ENCODE measurements at regions not wholly inside any gene's neighbourhood (a gene's known extent, or its start where the extent isn't known, plus 50 kb on each side); places are given as distances from the start of the nearest gene placed in this dataset.

DNA sequence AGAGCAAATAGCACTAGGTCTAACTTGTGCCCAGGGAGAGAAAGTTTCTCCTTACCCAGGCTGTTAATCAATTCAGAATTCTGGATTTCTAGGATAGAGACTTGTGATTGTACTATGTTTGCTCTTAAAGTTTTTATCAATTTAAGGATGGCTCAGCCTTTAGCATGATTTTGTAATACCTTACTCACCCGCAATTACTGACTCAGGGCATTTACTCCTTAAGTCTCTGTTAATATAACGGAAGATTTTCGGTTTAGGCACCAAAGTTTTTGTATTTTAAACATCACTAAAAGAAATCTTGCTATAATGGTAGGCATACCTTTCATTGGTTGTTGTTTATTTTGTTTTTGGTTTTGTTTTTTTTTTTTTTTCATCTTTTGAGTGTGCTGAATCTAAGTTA, 358.2 kb downstream of the RBM43 start:
- ATAC-seq (ENCODE audit: poor library complexity) (no peak), DNase-seq (no peak)
- Mint-ChIP-seq H3K4me1 (ENCODE audit: low read depth) (no peaks in the 10 kb centered on the region), H3K27me3 (no peaks in the 10 kb centered on the region), H3K4me3 (no peak overlapping the region), H3K36me3 (ENCODE audit: low read depth) (no peaks in the 10 kb centered on the region), H3K27ac (no peak overlapping the region), H3K9me3 (peaks cover 2% of the 10 kb centered on the region)
- no peak overlapping the region for H3K27ac ChIP-seq (ENCODE audit: low read depth in 1 of 2, low read length in 2 of 2)
- no peak overlapping the region for H3K4me3 ChIP-seq (ENCODE audit: low read length)
- POLR2A ChIA-PET, result no interaction called here
- H3K9me3 ChIP-seq (ENCODE audit: control insufficient read depth in 1 of 2, insufficient read depth in 1 of 2, low read length in 2 of 2), result no peaks in the 10 kb centered on the region
- H3K4me1 ChIP-seq (ENCODE audit: insufficient read depth, low read length), result no peaks in the 10 kb centered on the region
- H3K27me3 ChIP-seq (ENCODE audit: control insufficient read depth in 1 of 2, insufficient read depth in 2 of 2, low read length in 2 of 2), result no peaks in the 10 kb centered on the region
- TF ChIP-seq, protein P1, sequence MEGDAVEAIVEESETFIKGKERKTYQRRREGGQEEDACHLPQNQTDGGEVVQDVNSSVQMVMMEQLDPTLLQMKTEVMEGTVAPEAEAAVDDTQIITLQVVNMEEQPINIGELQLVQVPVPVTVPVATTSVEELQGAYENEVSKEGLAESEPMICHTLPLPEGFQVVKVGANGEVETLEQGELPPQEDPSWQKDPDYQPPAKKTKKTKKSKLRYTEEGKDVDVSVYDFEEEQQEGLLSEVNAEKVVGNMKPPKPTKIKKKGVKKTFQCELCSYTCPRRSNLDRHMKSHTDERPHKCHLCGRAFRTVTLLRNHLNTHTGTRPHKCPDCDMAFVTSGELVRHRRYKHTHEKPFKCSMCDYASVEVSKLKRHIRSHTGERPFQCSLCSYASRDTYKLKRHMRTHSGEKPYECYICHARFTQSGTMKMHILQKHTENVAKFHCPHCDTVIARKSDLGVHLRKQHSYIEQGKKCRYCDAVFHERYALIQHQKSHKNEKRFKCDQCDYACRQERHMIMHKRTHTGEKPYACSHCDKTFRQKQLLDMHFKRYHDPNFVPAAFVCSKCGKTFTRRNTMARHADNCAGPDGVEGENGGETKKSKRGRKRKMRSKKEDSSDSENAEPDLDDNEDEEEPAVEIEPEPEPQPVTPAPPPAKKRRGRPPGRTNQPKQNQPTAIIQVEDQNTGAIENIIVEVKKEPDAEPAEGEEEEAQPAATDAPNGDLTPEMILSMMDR (IDR thresholded peaks at IDR 0.05), result no peak
- intact Hi-C loops (cut with DNase I, micrococcal nuclease), result no loop called here
- CTCF ChIA-PET, result no interaction called here
- H3K36me3 ChIP-seq (ENCODE audit: insufficient read depth, low read length), result no peaks in the 10 kb centered on the region

DNA sequence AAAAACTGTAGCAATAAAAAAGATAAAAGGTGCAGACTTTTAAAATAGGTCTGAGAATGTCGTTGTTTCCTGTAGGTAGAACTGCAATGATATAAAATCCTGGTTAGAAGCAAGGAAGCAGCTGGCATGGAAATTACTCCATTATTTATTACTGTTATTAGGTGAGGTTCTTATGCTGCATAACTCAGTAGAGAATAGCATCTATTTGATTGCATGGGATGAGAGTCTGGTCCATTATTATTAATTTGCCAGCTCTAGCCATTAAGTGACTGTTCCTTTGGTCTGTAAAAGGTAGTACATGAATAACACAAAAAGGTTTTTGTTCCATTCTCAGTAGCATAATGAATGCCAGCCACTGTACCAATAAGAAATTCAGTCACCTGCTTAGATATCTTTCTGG, 358.6 kb downstream of the RBM43 start:
- Mint-ChIP-seq H3K9me3 (peaks cover 2% of the 10 kb centered on the region), H3K27me3 (no peaks in the 10 kb centered on the region), H3K27ac (no peak overlapping the region), H3K36me3 (ENCODE audit: low read depth) (no peaks in the 10 kb centered on the region), H3K4me3 (no peak overlapping the region), H3K4me1 (ENCODE audit: low read depth) (no peaks in the 10 kb centered on the region)
- H3K9me3 ChIP-seq (ENCODE audit: control insufficient read depth in 1 of 2, insufficient read depth in 1 of 2, low read length in 2 of 2), result no peaks in the 10 kb centered on the region
- H3K36me3 ChIP-seq (ENCODE audit: insufficient read depth, low read length), result no peaks in the 10 kb centered on the region
- no peak overlapping the region for H3K4me3 ChIP-seq (ENCODE audit: low read length)
- no peaks in the 10 kb centered on the region for H3K27me3 ChIP-seq (ENCODE audit: control insufficient read depth in 1 of 2, insufficient read depth in 2 of 2, low read length in 2 of 2)
- ATAC-seq (ENCODE audit: poor library complexity) (no peak), DNase-seq (no peak)
- intact Hi-C loops (cut with DNase I, micrococcal nuclease), result no loop called here
- TF ChIP-seq, protein P1 (IDR thresholded peaks at IDR 0.05), result no peak
- no peak overlapping the region for H3K27ac ChIP-seq (ENCODE audit: low read depth in 1 of 2, low read length in 2 of 2)
- H3K4me1 ChIP-seq (ENCODE audit: insufficient read depth, low read length), result no peaks in the 10 kb centered on the region
- ChIA-PET POLR2A (no interaction called here), CTCF (no interaction called here)

DNA sequence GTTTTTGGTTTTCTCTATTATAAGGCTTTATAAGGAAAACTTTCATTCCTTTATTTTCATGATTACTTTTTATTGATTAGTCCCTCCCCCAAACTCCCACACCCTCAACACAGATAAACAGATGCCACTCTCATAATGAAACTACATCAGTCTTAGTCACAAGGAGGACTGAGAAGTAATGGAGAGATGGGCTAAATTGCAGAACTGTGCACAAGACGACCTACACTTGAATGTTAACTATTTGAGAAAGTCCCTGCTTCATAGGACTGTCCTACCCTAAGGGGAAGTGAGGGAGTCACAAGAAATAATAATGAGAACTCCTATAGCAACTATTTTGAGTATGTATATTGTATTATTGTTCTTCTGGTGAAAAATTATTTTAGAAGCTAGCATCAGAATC, 360.8 kb downstream of the RBM43 start:
- no peak for ATAC-seq (ENCODE audit: poor library complexity)
- H3K36me3 Mint-ChIP-seq (ENCODE audit: low read depth), result no peaks in the 10 kb centered on the region

More for the DNA sequence above, 360.8 kb downstream of the RBM43 start:
- peaks cover 3% of the 10 kb centered on the region for H3K9me3 Mint-ChIP-seq
- H3K27me3 Mint-ChIP-seq, result no peaks in the 10 kb centered on the region
- H3K4me1 ChIP-seq (ENCODE audit: insufficient read depth, low read length), result no peaks in the 10 kb centered on the region
- H3K4me3 Mint-ChIP-seq, result no peak overlapping the region
- H3K27me3 ChIP-seq (ENCODE audit: control insufficient read depth in 1 of 2, insufficient read depth in 2 of 2, low read length in 2 of 2), result no peaks in the 10 kb centered on the region
- H3K27ac Mint-ChIP-seq, result no peak overlapping the region
- no peaks in the 10 kb centered on the region for H3K4me1 Mint-ChIP-seq (ENCODE audit: low read depth)
- no peak for DNase-seq
- H3K4me3 ChIP-seq (ENCODE audit: low read length), result no peak overlapping the region
- TF ChIP-seq, protein P1 (IDR thresholded peaks at IDR 0.05), result no peak
- H3K36me3 ChIP-seq (ENCODE audit: insufficient read depth, low read length), result no peaks in the 10 kb centered on the region
- intact Hi-C loops (cut with DNase I, micrococcal nuclease), result no loop called here
- H3K9me3 ChIP-seq (ENCODE audit: control insufficient read depth in 1 of 2, insufficient read depth in 1 of 2, low read length in 2 of 2), result no peaks in the 10 kb centered on the region
- H3K27ac ChIP-seq (ENCODE audit: low read depth in 1 of 2, low read length in 2 of 2), result no peak overlapping the region
- CTCF ChIA-PET, result no interaction called here
- POLR2A ChIA-PET, result no interaction called here

Measured in CD4-positive, alpha-beta T cell (primary cell).